ENCODE measurements at regions not wholly inside any gene's neighbourhood (a gene's known extent, or its start where the extent isn't known, plus 50 kb on each side); places are given as distances from the start of the nearest gene placed in this dataset.

DNA sequence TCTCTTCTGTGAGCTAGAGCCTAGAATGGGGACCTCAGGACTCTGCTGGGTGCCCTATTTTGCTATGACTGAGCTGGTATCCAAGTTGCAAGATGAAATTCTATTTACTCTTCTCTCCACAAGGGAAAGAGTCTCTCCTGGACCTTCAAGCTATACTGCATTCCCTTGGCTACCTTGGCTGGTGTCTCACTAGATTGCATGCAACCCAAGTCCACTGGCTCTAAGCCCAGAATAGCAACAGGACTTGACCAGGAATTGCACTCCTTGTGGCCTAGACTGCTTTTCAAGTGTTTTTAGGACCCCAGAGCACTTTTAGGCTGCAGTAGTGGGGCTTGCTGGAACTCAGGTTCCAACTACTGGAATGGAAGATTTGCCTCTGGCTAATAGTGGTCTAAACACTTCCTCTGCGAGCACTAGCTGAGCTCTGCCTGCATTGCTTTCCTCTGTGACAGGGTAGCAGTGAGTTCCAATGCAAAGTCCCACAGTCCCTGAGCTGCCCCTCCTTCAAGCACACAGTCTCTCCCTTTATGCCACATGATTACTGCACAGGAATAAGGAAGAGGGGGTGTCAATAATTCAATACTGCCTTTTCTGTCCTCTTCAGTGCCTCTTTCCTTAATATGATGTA, 1009.1 kb upstream of the FLRT2 start:
- CTCF ChIA-PET: no interaction called here
- DNase-seq (ENCODE audit: extremely low spot score): no peak
- TF ChIP-seq SUZ12 (IDR thresholded peaks at IDR 0.05) (no peak), FOXM1 (IDR thresholded peaks at IDR 0.05; ENCODE audit: borderline replicate concordance) (no peak), CTBP1 (IDR thresholded peaks at IDR 0.05; ENCODE audit: borderline replicate concordance) (no peak), ARNT (IDR thresholded peaks at IDR 0.05) (no peak)
- POLR2A ChIA-PET: no interaction called here

DNA sequence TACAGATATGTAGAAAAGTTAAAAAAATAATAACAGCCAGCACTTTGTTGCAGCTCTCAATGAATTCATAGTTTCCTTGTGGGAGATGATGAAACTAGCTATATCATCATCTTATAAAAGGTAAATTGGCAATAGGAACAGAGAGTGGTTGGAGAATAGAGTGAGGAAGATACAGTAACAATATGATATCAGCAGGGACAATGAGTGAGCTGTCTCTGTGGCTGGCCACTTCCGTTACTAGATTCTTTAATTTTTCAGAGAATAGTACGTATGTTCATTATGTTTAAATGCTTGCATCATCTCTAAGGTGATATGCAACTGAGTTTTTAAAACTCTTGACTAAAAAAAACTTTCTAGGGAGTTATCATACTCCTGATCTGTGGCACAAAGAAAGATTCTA, 1006.2 kb upstream of the FLRT2 start:
- POLR2A ChIA-PET: no interaction called here
- TF ChIP-seq ZNF384 (IDR thresholded peaks at IDR 0.05): no peak
- TF ChIP-seq HDGF (IDR thresholded peaks at IDR 0.05; ENCODE audit: borderline replicate concordance): no peak
- TF ChIP-seq, protein P1, sequence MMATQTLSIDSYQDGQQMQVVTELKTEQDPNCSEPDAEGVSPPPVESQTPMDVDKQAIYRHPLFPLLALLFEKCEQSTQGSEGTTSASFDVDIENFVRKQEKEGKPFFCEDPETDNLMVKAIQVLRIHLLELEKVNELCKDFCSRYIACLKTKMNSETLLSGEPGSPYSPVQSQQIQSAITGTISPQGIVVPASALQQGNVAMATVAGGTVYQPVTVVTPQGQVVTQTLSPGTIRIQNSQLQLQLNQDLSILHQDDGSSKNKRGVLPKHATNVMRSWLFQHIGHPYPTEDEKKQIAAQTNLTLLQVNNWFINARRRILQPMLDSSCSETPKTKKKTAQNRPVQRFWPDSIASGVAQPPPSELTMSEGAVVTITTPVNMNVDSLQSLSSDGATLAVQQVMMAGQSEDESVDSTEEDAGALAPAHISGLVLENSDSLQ (IDR thresholded peaks at IDR 0.05): no peak
- TF ChIP-seq FOXK2 (IDR thresholded peaks at IDR 0.05): no peak
- no peak for TF ChIP-seq NFRKB (IDR thresholded peaks at IDR 0.05)
- TF ChIP-seq ARNT (IDR thresholded peaks at IDR 0.05): no peak
- TF ChIP-seq ELF4 (IDR thresholded peaks at IDR 0.05): no peak
- no peak for TF ChIP-seq TARDBP (IDR thresholded peaks at IDR 0.05)
- no peak for TF ChIP-seq BHLHE40 (IDR thresholded peaks at IDR 0.05; ENCODE audit: borderline replicate concordance)
- TF ChIP-seq L3MBTL2 (conservative IDR thresholded peaks at IDR 0.05): no peak
- no peak for TF ChIP-seq FOXA1 (IDR thresholded peaks at IDR 0.05)
- TF ChIP-seq LEF1 (IDR thresholded peaks at IDR 0.05; ENCODE audit: borderline replicate concordance): no peak
- DNase-seq (ENCODE audit: extremely low spot score): no peak
- CTCF ChIA-PET: no interaction called here

DNA sequence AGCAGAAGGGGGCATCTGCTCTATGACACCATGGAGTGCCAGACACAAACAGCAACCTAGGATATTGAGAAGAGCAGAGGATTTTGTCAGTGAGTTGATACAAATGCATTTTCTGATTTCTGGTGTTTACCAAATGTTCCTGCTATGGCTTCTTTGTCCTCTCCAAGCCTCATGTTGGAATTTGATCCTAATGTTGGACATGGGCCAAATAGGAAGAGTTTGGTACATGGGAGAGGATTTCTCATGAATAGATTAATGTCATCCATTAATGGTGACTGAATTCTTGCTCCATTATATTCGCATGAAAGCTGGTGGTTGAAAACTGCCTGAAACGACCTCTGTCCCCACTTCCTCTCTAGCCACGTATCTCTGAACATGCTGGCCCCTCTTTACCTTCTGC, 1002.2 kb upstream of the FLRT2 start:
- POLR2A ChIA-PET: no interaction called here
- CTCF ChIA-PET: no interaction called here
- TF ChIP-seq SP1 (IDR thresholded peaks at IDR 0.05) (no peak), FOXA1 (IDR thresholded peaks at IDR 0.05) (no peak), BHLHE40 (IDR thresholded peaks at IDR 0.05; ENCODE audit: borderline replicate concordance) (no peak), L3MBTL2 (conservative IDR thresholded peaks at IDR 0.05) (no peak), FOXM1 (IDR thresholded peaks at IDR 0.05; ENCODE audit: borderline replicate concordance) (no peak), LEF1 (IDR thresholded peaks at IDR 0.05; ENCODE audit: borderline replicate concordance) (no peak), FOXK2 (IDR thresholded peaks at IDR 0.05) (no peak), TARDBP (IDR thresholded peaks at IDR 0.05) (no peak), HDGF (IDR thresholded peaks at IDR 0.05; ENCODE audit: borderline replicate concordance) (no peak), ZNF384 (IDR thresholded peaks at IDR 0.05) (no peak), ELF4 (IDR thresholded peaks at IDR 0.05) (no peak), NFRKB (IDR thresholded peaks at IDR 0.05) (no peak), SUZ12 (IDR thresholded peaks at IDR 0.05) (no peak), ARNT (IDR thresholded peaks at IDR 0.05) (no peak)
- TF ChIP-seq, protein P1 (IDR thresholded peaks at IDR 0.05): no peak
- DNase-seq (ENCODE audit: extremely low spot score): no peak

DNA sequence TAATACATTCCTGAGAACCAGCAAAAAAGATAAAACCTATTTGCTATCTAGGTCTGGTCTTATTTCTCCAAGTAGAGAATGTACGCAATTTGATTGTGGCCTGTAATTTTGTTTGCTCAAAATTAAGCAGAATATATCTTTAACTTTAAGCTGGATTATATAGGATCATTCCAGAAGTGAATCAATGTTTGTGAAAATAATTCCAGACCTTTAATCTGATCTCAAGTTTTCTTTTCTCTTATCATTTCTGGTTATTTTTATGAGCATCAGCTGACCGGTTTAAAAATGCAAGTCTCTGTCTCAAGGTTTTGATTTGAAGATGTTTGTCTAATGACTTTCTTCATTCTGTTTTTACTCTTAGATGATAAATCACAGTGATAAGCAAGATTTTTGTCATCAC, 997.9 kb upstream of the FLRT2 start:
- TF ChIP-seq CTBP1 (IDR thresholded peaks at IDR 0.05; ENCODE audit: borderline replicate concordance): no peak
- TF ChIP-seq FOXA1 (IDR thresholded peaks at IDR 0.05): no peak
- no peak for TF ChIP-seq FOXK2 (IDR thresholded peaks at IDR 0.05)
- no peak for TF ChIP-seq ARNT (IDR thresholded peaks at IDR 0.05)
- TF ChIP-seq LEF1 (IDR thresholded peaks at IDR 0.05; ENCODE audit: borderline replicate concordance): no peak
- no peak for TF ChIP-seq FOXM1 (IDR thresholded peaks at IDR 0.05; ENCODE audit: borderline replicate concordance)
- TF ChIP-seq SP1 (IDR thresholded peaks at IDR 0.05): no peak
- no peak for TF ChIP-seq HDGF (IDR thresholded peaks at IDR 0.05; ENCODE audit: borderline replicate concordance)
- no peak for TF ChIP-seq BHLHE40 (IDR thresholded peaks at IDR 0.05; ENCODE audit: borderline replicate concordance)
- TF ChIP-seq TARDBP (IDR thresholded peaks at IDR 0.05): no peak
- TF ChIP-seq NFRKB (IDR thresholded peaks at IDR 0.05): no peak
- TF ChIP-seq ELF4 (IDR thresholded peaks at IDR 0.05): no peak
- TF ChIP-seq L3MBTL2 (conservative IDR thresholded peaks at IDR 0.05): no peak
- TF ChIP-seq, protein P1 (IDR thresholded peaks at IDR 0.05): no peak
- no peak for TF ChIP-seq SUZ12 (IDR thresholded peaks at IDR 0.05)
- TF ChIP-seq ZNF384 (IDR thresholded peaks at IDR 0.05): no peak
- POLR2A ChIA-PET: no interaction called here
- DNase-seq (ENCODE audit: extremely low spot score): no peak
- CTCF ChIA-PET: no interaction called here

DNA sequence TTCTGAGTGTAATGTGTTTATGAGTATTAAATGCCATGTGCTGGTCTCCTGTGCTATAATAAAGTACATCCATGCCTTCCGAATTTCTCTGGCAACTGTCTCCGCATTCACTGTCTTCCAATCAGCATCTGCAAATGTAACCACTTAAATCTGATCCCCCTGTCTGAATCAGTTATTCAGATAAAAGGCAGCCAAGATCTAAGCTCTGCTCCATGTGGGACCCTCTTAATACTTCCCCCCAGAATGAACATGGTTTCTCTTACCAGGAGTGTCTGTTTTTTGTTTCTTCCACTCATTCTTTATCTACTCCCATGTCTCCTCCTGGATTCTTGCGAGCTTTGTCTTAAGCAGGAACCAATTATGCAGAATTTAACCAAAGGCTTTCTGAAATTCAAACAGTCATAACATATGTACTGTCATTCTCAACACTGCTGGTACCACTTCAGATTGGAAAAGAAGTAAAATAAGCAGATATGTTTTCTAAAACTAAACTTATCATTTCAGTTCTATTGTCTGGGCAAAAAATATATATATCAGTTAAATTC, 996.7 kb upstream of the FLRT2 start:
- ChIA-PET POLR2A (no interaction called here), CTCF (no interaction called here)
- TF ChIP-seq CTBP1 (IDR thresholded peaks at IDR 0.05; ENCODE audit: borderline replicate concordance) (no peak), LEF1 (IDR thresholded peaks at IDR 0.05; ENCODE audit: borderline replicate concordance) (no peak), FOXM1 (IDR thresholded peaks at IDR 0.05; ENCODE audit: borderline replicate concordance) (no peak), TARDBP (IDR thresholded peaks at IDR 0.05) (no peak), L3MBTL2 (conservative IDR thresholded peaks at IDR 0.05) (no peak), HDGF (IDR thresholded peaks at IDR 0.05; ENCODE audit: borderline replicate concordance) (no peak), ZNF384 (IDR thresholded peaks at IDR 0.05) (no peak), BHLHE40 (IDR thresholded peaks at IDR 0.05; ENCODE audit: borderline replicate concordance) (no peak), FOXA1 (IDR thresholded peaks at IDR 0.05) (no peak), ELF4 (IDR thresholded peaks at IDR 0.05) (no peak), SP1 (IDR thresholded peaks at IDR 0.05) (no peak), ARNT (IDR thresholded peaks at IDR 0.05) (no peak), SUZ12 (IDR thresholded peaks at IDR 0.05) (no peak)
- DNase-seq (ENCODE audit: extremely low spot score): no peak

DNA sequence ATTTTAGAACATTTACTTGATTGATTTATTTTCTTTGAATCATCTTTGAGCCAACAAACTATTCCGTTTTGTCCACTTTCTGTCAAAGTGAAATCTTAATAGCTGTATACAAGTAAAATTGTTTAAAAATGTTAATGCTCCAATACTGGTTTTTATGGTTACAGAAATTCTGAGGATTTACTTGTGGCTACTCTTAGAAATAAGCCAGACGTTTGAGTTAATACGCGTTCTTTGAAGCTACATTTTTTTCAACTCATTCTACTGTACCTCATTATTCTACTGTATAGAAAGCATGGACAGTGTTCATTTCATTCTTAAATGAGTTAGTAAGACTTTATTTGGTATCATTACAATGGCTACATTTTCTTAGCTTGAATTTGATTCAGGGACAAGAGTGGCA, 996.2 kb upstream of the FLRT2 start:
- TF ChIP-seq FOXM1 (IDR thresholded peaks at IDR 0.05; ENCODE audit: borderline replicate concordance) (no peak), SUZ12 (IDR thresholded peaks at IDR 0.05) (no peak), BHLHE40 (IDR thresholded peaks at IDR 0.05; ENCODE audit: borderline replicate concordance) (no peak), NFRKB (IDR thresholded peaks at IDR 0.05) (no peak)
- ChIA-PET POLR2A (no interaction called here), CTCF (no interaction called here)
- DNase-seq (ENCODE audit: extremely low spot score): no peak
